ENCODE measurements at regions not wholly inside any gene's neighbourhood (a gene's known extent, or its start where the extent isn't known, plus 50 kb on each side); places are given as distances from the start of the nearest gene placed in this dataset.

DNA sequence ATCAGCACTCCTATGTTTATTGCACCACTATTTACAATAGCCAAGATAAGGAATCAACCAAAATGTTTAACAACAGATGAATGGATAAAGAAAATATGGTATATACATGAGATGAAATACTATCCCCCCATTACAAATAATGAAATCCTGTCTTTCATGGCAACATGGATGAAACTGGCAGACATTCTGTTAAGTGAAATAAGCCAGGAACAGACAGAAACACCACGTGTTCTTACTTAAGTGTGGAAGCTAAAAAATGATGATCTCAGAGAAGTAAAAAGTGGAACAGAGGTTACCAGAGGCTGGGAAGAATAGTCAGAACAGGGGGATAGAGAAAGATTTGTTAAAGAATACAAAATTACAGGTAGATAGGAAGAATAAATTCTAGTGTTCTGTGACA, 113.7 kb upstream of the MDM1 start:
- H3K27ac ChIP-seq (ENCODE audit: low read depth in 2 of 2, low read length in 2 of 2) = no peak overlapping the region
- intact Hi-C loops (cut with DNase I) = no loop called here
- DNase-seq (no peak), FAIRE-seq (no peak)
- H3K36me3 ChIP-seq (ENCODE audit: control insufficient read depth in 2 of 3, insufficient read depth in 3 of 3, low read length in 3 of 3) = no peaks in the 10 kb centered on the region
- H3K4me3 ChIP-seq (ENCODE audit: low read length in 3 of 3) = no peak overlapping the region
- H3K4me1 ChIP-seq (ENCODE audit: control insufficient read depth in 2 of 3, insufficient read depth in 2 of 3, low read depth in 1 of 3, low read length in 3 of 3) = peaks cover 0 to 3% (median 0%) of the 10 kb centered on the region in 3 donors
- TF ChIP-seq, protein P1, sequence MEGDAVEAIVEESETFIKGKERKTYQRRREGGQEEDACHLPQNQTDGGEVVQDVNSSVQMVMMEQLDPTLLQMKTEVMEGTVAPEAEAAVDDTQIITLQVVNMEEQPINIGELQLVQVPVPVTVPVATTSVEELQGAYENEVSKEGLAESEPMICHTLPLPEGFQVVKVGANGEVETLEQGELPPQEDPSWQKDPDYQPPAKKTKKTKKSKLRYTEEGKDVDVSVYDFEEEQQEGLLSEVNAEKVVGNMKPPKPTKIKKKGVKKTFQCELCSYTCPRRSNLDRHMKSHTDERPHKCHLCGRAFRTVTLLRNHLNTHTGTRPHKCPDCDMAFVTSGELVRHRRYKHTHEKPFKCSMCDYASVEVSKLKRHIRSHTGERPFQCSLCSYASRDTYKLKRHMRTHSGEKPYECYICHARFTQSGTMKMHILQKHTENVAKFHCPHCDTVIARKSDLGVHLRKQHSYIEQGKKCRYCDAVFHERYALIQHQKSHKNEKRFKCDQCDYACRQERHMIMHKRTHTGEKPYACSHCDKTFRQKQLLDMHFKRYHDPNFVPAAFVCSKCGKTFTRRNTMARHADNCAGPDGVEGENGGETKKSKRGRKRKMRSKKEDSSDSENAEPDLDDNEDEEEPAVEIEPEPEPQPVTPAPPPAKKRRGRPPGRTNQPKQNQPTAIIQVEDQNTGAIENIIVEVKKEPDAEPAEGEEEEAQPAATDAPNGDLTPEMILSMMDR (IDR thresholded peaks at IDR 0.05; ENCODE audit: borderline replicate concordance, extremely low read depth, insufficient read depth) = no peak
- H3K9ac ChIP-seq (ENCODE audit: low read length in 3 of 3) = no peak overlapping the region
- H3K9me3 ChIP-seq (ENCODE audit: control insufficient read depth in 2 of 3, insufficient read depth in 1 of 3, low read length in 3 of 3) = no peaks in the 10 kb centered on the region
- no peaks in the 10 kb centered on the region for H3K27me3 ChIP-seq (ENCODE audit: control insufficient read depth, insufficient read depth, low read length)

DNA sequence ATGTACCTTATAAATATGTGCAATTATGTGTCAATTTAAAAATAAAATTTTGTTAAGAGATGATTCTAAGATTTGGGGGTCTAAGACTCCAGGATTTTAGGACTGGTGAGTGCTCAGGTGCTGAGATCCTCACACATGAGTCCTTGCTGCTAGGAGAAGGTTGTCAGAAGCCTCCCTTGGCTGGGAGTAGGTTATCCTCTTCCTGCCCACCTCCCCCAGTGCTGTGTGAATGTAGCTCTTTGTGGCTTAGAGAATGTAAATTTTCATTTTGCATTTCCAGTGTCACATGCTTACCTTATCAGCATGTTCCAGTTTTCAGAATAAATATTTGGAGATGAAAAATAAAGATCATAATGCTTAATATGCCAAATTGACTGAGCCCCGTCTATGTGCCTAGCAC, 114.2 kb upstream of the MDM1 start:
- TF ChIP-seq, protein P1 (IDR thresholded peaks at IDR 0.05; ENCODE audit: borderline replicate concordance, extremely low read depth, insufficient read depth) = no peak
- Histone ChIP-seq H3K27ac (ENCODE audit: low read depth in 2 of 2, low read length in 2 of 2) (no peak overlapping the region), H3K36me3 (ENCODE audit: control insufficient read depth in 2 of 3, insufficient read depth in 3 of 3, low read length in 3 of 3) (no peaks in the 10 kb centered on the region), H3K27me3 (ENCODE audit: control insufficient read depth, insufficient read depth, low read length) (no peaks in the 10 kb centered on the region), H3K9me3 (ENCODE audit: control insufficient read depth in 2 of 3, insufficient read depth in 1 of 3, low read length in 3 of 3) (no peaks in the 10 kb centered on the region), H3K4me1 (ENCODE audit: control insufficient read depth in 2 of 3, insufficient read depth in 2 of 3, low read depth in 1 of 3, low read length in 3 of 3) (peaks cover 0 to 3% (median 0%) of the 10 kb centered on the region in 3 donors), H3K9ac (ENCODE audit: low read length in 3 of 3) (no peak overlapping the region), H3K4me3 (ENCODE audit: low read length in 3 of 3) (no peak overlapping the region)
- intact Hi-C loops (cut with DNase I) = no loop called here
- no peak for DNase-seq
- no peak for FAIRE-seq

DNA sequence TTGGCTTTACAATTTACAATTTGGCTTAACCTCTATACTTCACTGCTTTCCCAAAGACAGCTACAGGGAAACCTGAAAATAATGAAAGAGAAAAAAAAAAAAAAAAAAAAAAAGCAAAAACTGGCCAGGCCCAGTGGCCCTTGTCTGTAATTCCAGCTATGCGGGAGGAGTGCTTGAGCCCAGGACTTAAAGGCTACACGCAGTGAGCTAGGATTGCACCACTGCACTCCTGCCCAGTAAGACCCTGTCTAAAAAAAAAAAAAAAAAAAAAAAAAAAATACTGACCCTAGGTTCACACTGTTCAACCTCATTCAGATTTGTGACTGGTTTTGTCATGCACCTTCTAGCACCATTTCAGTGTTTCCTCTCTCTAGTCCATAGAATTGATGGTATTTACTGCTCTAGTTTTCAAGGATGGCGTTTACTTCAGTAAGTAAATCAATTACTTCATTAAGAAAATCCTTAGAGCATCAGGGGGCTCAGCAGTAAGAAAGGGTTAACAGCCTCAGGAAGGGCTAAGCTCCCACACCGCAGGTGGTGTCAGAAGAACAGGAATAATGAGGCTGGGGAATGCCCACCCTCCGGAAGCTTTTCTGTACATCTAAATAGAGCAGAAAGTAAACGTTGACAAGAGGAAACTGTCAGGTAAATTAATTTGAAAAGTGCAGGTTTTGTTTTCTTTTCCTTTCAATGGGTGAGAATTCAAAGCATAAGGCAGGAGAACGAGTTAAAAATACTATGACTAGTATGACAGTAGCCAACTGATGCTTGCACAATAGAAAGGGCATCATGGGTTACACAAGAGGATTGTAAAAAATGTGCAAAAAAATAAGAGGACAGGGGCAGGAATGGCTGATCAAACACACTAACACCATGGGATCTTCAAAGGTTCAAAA, 115.0 kb upstream of the MDM1 start:
- peak in 2 of 5 donors; percentile 30 to 48 for DNase-seq
- Histone ChIP-seq H3K9me3 (ENCODE audit: control insufficient read depth in 2 of 3, insufficient read depth in 1 of 3, low read length in 3 of 3) (no peaks in the 10 kb centered on the region), H3K9ac (ENCODE audit: low read length in 3 of 3) (no peak overlapping the region), H3K36me3 (ENCODE audit: control insufficient read depth in 2 of 3, insufficient read depth in 3 of 3, low read length in 3 of 3) (no peaks in the 10 kb centered on the region), H3K27me3 (ENCODE audit: control insufficient read depth, insufficient read depth, low read length) (no peaks in the 10 kb centered on the region), H3K4me1 (ENCODE audit: control insufficient read depth in 2 of 3, insufficient read depth in 2 of 3, low read depth in 1 of 3, low read length in 3 of 3) (peaks cover 0 to 5% (median 0%) of the 10 kb centered on the region in 3 donors), H3K27ac (ENCODE audit: low read depth in 2 of 2, low read length in 2 of 2) (no peak overlapping the region), H3K4me3 (ENCODE audit: low read length in 3 of 3) (no peak overlapping the region)
- intact Hi-C loops (cut with DNase I) = no loop called here
- FAIRE-seq = no peak
- TF ChIP-seq, protein P1 (IDR thresholded peaks at IDR 0.05; ENCODE audit: borderline replicate concordance, extremely low read depth, insufficient read depth) = no peak
